Smooth muscle cell (in vitro differentiated cells): ENCODE measurements at regions not wholly inside any gene's neighbourhood (a gene's known extent, or its start where the extent isn't known, plus 50 kb on each side); places are given as distances from the start of the nearest gene placed in this dataset.

Experiments
- DNase-seq: peaks from one replicate; lab custom pipeline; 2025; ENCODE audit not compliant: unreplicated experiment; lab: John Stamatoyannopoulos, UW
- H2AFZ ChIP-seq: fragments of 200-600 bp; sonication (generic); 2 replicates; pipeline ENCODE4 v1.6.0; 2016; ENCODE audit warnings: antibody characterized with exemption, low read depth, mild to moderate bottlenecking
- H3F3A ChIP-seq: fragments of 200-600 bp; sonication (generic); 2 replicates; pipeline ENCODE4 v1.6.0; 2017; ENCODE audit warnings: antibody characterized with exemption, low read depth
- H3K27ac ChIP-seq: fragments of 200-600 bp; sonication (generic); 2 replicates; pipeline ENCODE4 v1.5.1; 2016; ENCODE audit warnings: low read depth, mild to moderate bottlenecking
- H3K27me3 ChIP-seq: fragments of 200-600 bp; sonication (generic); 2 replicates; pipeline ENCODE4 v1.6.1; 2016; ENCODE audit warnings: low read depth, mild to moderate bottlenecking
- H3K36me3 ChIP-seq: fragments of 200-600 bp; sonication (generic); 2 replicates; pipeline ENCODE4 v1.5.1; 2016; ENCODE audit warnings: low read depth
- H3K4me1 ChIP-seq: fragments of 200-600 bp; sonication (generic); 2 replicates; pipeline ENCODE4 v1.5.1; 2016; ENCODE audit warnings: low read depth
- H3K4me2 ChIP-seq: fragments of 200-600 bp; sonication (generic); 2 replicates; pipeline ENCODE4 v1.6.0; 2016; ENCODE audit warnings: mild to moderate bottlenecking
- H3K4me3 ChIP-seq: fragments of 200-600 bp; sonication (generic); 2 replicates; pipeline ENCODE4 v1.5.1; 2016; ENCODE audit warnings: mild to moderate bottlenecking
- H3K79me2 ChIP-seq: fragments of 200-600 bp; sonication (generic); 2 replicates; pipeline ENCODE4 v1.6.0; 2016; ENCODE audit warnings: low read depth, mild to moderate bottlenecking
- H3K9ac ChIP-seq: fragments of 200-600 bp; sonication (generic); 2 replicates; pipeline ENCODE4 v1.6.0; 2016; ENCODE audit warnings: low read depth
- H3K9me3 ChIP-seq: fragments of 200-600 bp; sonication (generic); replicated peaks from 2 replicates; pipeline ENCODE4 v1.5.1; 2016; ENCODE audit warnings: low read depth
- H4K20me1 ChIP-seq: fragments of 200-600 bp; sonication (generic); 2 replicates; pipeline ENCODE4 v1.6.0; 2016; ENCODE audit warnings: low read depth
- CTCF ChIP-seq: fragments of 200-600 bp; sonication (generic); IDR thresholded peaks from 2 replicates; pipeline ENCODE4 v1.5.1; 2017; ENCODE audit warnings: borderline replicate concordance, mild to moderate bottlenecking, antibody characterized with exemption; ENCODE audit not compliant: insufficient read depth, poor library complexity, severe bottlenecking
- WGBS: methylation state at CpG from one replicate; pipeline ENCODE4 v1.1.7; 2016; ENCODE audit warnings: low lambda C conversion rate; 5-methylcytosine and 5-hydroxymethylcytosine counted together

- H3K27ac ChIP-seq = no peak overlapping the region
- no peak overlapping the region for H2AFZ ChIP-seq
These were observed 125.2 kb upstream of the CCDC196 start for GRCh38 chr14:66361013-66361412.

DNA sequence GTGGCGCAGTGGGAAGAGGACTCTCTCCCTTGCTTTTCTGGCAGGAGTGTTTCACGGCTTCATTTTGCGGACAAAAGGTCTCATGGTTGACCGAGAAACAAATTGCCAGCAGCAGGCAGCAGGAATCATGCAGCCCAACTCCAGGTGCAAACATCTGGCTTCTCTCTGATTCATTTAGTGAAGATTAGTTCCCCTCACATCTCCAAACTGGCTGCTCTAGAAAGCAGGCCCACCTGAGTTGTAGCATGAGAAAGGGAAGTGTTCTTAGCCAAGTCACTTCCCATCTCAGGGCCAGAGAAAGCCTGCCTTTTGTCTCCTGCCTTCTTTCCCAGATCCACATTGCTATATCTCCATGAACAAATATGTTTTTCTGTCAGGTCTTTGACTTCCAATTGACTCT, 120.8 kb upstream of the CCDC196 start:
- no peak for TF ChIP-seq CTCF
- Histone ChIP-seq H2AFZ (no peak overlapping the region), H3K36me3 (no peaks in the 10 kb centered on the region), H3F3A (no peaks in the 10 kb centered on the region), H3K4me2 (no peak overlapping the region), H3K9me3 (no peaks in the 10 kb centered on the region), H3K27me3 (peaks cover 20% of the 10 kb centered on the region), H3K79me2 (no peaks in the 10 kb centered on the region), H3K4me3 (no peak overlapping the region), H3K9ac (no peak overlapping the region), H3K4me1 (no peaks in the 10 kb centered on the region), H4K20me1 (no peaks in the 10 kb centered on the region), H3K27ac (no peak overlapping the region)
- 91% methylated on average over 4 of the region's 4 CpGs for WGBS
- no peak for DNase-seq

More at GRCh38 chr14:66361013-66361412, 125.2 kb upstream of the CCDC196 start:
- no peak overlapping the region for H3K4me2 ChIP-seq
- no peak for TF ChIP-seq CTCF
- H3K4me1 ChIP-seq = no peaks in the 10 kb centered on the region
- no peak for DNase-seq
- H3K9me3 ChIP-seq = no peaks in the 10 kb centered on the region
- 56% methylated on average over 2 of the region's 2 CpGs for WGBS
- H3K79me2 ChIP-seq = no peaks in the 10 kb centered on the region
- no peaks in the 10 kb centered on the region for H3K36me3 ChIP-seq
- H3K9ac ChIP-seq = no peak overlapping the region
- H3K27me3 ChIP-seq = peaks cover 33% of the 10 kb centered on the region
- H3K4me3 ChIP-seq = no peak overlapping the region
- H3F3A ChIP-seq = no peaks in the 10 kb centered on the region
- H4K20me1 ChIP-seq = no peaks in the 10 kb centered on the region

DNA sequence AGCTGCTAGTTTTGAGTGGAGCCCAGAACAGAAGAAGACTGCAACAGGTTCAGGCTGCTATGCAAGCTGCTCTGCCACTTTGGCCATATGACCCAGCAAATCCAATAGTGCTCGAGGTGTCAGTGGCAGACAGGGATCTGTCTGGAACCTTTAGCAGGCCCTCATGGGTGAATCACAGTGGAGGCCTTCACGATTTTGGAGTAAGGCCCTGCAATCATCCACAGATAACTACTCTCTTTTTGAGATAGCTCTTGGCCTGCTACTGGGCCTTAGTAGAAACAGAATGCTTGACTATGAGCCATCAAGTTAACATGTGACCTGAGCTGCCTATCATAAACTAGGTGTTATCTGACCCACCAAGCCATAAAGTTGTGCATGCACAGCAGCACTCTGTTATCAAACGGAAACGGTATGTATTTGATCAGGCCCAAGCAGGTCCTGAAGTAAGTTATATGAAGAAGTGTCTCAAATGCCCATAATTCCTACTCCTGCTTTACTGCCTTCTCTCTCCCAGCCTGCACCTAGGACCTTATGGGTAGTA, 116.9 kb upstream of the CCDC196 start:
- WGBS = 84% methylated on average over 4 of the region's 4 CpGs
- Histone ChIP-seq H3K4me1 (no peaks in the 10 kb centered on the region), H3K27ac (no peak overlapping the region), H3K9me3 (no peaks in the 10 kb centered on the region), H3K4me3 (no peak overlapping the region), H3K36me3 (no peaks in the 10 kb centered on the region), H3K9ac (no peak overlapping the region), H3K27me3 (peaks cover 3% of the 10 kb centered on the region), H3F3A (no peaks in the 10 kb centered on the region), H3K79me2 (no peaks in the 10 kb centered on the region), H3K4me2 (no peak overlapping the region), H4K20me1 (no peaks in the 10 kb centered on the region), H2AFZ (no peak overlapping the region)
- DNase-seq = no peak
- TF ChIP-seq CTCF = no peak

GRCh38 chr14:66371776-66372175, 114.4 kb upstream of the CCDC196 start:
- Histone ChIP-seq H3K9me3 (no peaks in the 10 kb centered on the region), H3K4me3 (no peak overlapping the region), H3K36me3 (no peaks in the 10 kb centered on the region), H3K9ac (no peak overlapping the region), H4K20me1 (no peaks in the 10 kb centered on the region), H3K4me2 (no peak overlapping the region), H3F3A (no peaks in the 10 kb centered on the region), H3K79me2 (no peaks in the 10 kb centered on the region), H3K27me3 (peaks cover 2% of the 10 kb centered on the region), H3K4me1 (no peaks in the 10 kb centered on the region), H3K27ac (no peak overlapping the region), H2AFZ (no peak overlapping the region)
- WGBS = 89% methylated on average over 2 of the region's 2 CpGs
- no peak for DNase-seq
- no peak for TF ChIP-seq CTCF
